CD4-positive, alpha-beta T cell (primary cell): ENCODE measurements at regions not wholly inside any gene's neighbourhood (a gene's known extent, or its start where the extent isn't known, plus 50 kb on each side); places are given as distances from the start of the nearest gene placed in this dataset.

Experiments
- ATAC-seq: fragments of 200-7000 bp; cut with Tn5 transposase; one replicate; pipeline ENCODE4 v1.10.0; 2022; ENCODE audit warnings: mild to moderate bottlenecking; ENCODE audit not compliant: poor library complexity
- CTCF ChIA-PET: fragments of 350-600 bp; sonication (Branson Sonifier 250); formaldehyde crosslinking; loops from one replicate; lab custom pipeline; 2021; ENCODE audit warnings: antibody characterized with exemption, inconsistent platforms; lab: Charles Lee
- POLR2A ChIA-PET: fragments of 350-600 bp; sonication (Branson Sonifier 250); formaldehyde crosslinking; loops from one replicate; lab custom pipeline; 2021; ENCODE audit warnings: antibody characterized with exemption, inconsistent platforms; lab: Charles Lee
- DNase-seq, 14 experiments: peaks; one replicate each; pipeline ENCODE4 v3.0.0-alpha.2; 2013 to 2020; ENCODE audit warnings: mixed read lengths in 2 of 14
- H3K27ac ChIP-seq, 2 donors: one replicate each; pipeline versions ENCODE4 v1.5.1 to v1.7.0; 2013; ENCODE audit warnings: low read length in 2 of 2, low read depth in 1 of 2, mild to moderate bottlenecking in 1 of 2
- H3K27me3 ChIP-seq, 2 experiments: 1 replicate in 1 of 2; 2 replicates in 1 of 2; pipeline versions ENCODE4 v1.6.1 to v1.7.0; 2013; ENCODE audit warnings: low read length in 2 of 2, control low read depth in 1 of 2, mild to moderate bottlenecking in 1 of 2, moderate library complexity in 1 of 2; ENCODE audit not compliant: insufficient read depth in 2 of 2, control insufficient read depth in 1 of 2
- H3K36me3 ChIP-seq: one replicate; pipeline ENCODE4 v1.6.1; 2013; ENCODE audit warnings: low read length, control low read depth; ENCODE audit not compliant: insufficient read depth
- H3K4me1 ChIP-seq: one replicate; pipeline ENCODE4 v1.6.1; 2013; ENCODE audit warnings: low read length, control low read depth; ENCODE audit not compliant: insufficient read depth
- H3K4me3 ChIP-seq: one replicate; pipeline ENCODE4 v1.5.1; 2013; ENCODE audit warnings: mild to moderate bottlenecking, low read length, moderate library complexity
- H3K9me3 ChIP-seq, 2 experiments: 1 replicate in 1 of 2; 2 replicates in 1 of 2; pipeline versions ENCODE4 v1.6.1 to v1.7.0; 2013; ENCODE audit warnings: low read length in 2 of 2, mild to moderate bottlenecking in 2 of 2, control low read depth in 1 of 2, moderate library complexity in 1 of 2; ENCODE audit not compliant: control insufficient read depth in 1 of 2, insufficient read depth in 1 of 2
- H3K27ac Mint-ChIP-seq: one replicate; pipeline ENCODE4 v1.8.0; 2020; ENCODE audit warnings: mixed read lengths
- H3K27me3 Mint-ChIP-seq: one replicate; pipeline ENCODE4 v1.8.0; 2021; ENCODE audit warnings: mixed read lengths
- H3K36me3 Mint-ChIP-seq: one replicate; pipeline ENCODE4 v1.8.0; 2021; ENCODE audit warnings: low read depth, mixed read lengths
- H3K4me1 Mint-ChIP-seq: one replicate; pipeline ENCODE4 v1.8.0; 2021; ENCODE audit warnings: low read depth, mixed read lengths
- H3K4me3 Mint-ChIP-seq: one replicate; pipeline ENCODE4 v1.8.0; 2020; ENCODE audit warnings: mild to moderate bottlenecking, mixed read lengths
- H3K9me3 Mint-ChIP-seq: one replicate; pipeline ENCODE4 v1.8.0; 2020; ENCODE audit warnings: mixed read lengths
- intact Hi-C, 2 experiments: fragments of 100-400 bp; cut with DNase I in 1 of 2; cut with micrococcal nuclease in 1 of 2; formaldehyde crosslinking; loops; one replicate each; pipeline versions ENCODE4 v1.15.1 to v1.9.0; 2023 to 2025; cut with DNase I, micrococcal nuclease
- TF ChIP-seq, protein P1 (sequence below): fragments of 200-600 bp; IDR thresholded peaks from one replicate; pipeline ENCODE4 v1.8.0; 2022; ENCODE audit warnings: antibody characterized with exemption, mild to moderate bottlenecking

DNA sequence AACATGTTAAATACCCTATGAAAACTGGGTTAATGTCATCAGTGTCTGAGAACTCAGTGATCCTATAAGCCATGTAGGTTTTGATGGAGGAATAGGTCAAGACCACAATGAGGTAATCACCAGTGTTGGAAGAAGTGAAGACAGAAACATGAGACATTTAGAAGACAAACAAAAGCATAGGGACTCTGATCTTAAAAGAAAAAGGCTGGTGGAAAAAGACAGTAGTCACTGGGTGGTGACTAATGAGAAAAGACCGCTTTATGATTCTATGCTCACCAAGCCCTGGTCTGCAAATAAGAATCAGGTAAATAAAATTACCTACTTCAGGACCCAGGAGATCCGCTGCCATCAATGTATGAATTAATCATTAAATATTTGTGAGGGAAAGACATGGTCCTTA, 271.9 kb downstream of the GPD2 start:
- POLR2A ChIA-PET: no interaction called here
- CTCF ChIA-PET: no interaction called here
- Mint-ChIP-seq H3K27me3 (no peaks in the 10 kb centered on the region), H3K4me3 (no peak overlapping the region), H3K9me3 (no peaks in the 10 kb centered on the region), H3K36me3 (no peaks in the 10 kb centered on the region), H3K27ac (no peak overlapping the region), H3K4me1 (no peaks in the 10 kb centered on the region)
- Histone ChIP-seq H3K27ac (no peak overlapping the region), H3K9me3 (no peaks in the 10 kb centered on the region), H3K4me1 (no peaks in the 10 kb centered on the region), H3K36me3 (no peaks in the 10 kb centered on the region), H3K4me3 (no peak overlapping the region), H3K27me3 (no peaks in the 10 kb centered on the region)
- no peak for ATAC-seq
- no peak for DNase-seq
- intact Hi-C loops: no loop called here
- TF ChIP-seq, protein P1, sequence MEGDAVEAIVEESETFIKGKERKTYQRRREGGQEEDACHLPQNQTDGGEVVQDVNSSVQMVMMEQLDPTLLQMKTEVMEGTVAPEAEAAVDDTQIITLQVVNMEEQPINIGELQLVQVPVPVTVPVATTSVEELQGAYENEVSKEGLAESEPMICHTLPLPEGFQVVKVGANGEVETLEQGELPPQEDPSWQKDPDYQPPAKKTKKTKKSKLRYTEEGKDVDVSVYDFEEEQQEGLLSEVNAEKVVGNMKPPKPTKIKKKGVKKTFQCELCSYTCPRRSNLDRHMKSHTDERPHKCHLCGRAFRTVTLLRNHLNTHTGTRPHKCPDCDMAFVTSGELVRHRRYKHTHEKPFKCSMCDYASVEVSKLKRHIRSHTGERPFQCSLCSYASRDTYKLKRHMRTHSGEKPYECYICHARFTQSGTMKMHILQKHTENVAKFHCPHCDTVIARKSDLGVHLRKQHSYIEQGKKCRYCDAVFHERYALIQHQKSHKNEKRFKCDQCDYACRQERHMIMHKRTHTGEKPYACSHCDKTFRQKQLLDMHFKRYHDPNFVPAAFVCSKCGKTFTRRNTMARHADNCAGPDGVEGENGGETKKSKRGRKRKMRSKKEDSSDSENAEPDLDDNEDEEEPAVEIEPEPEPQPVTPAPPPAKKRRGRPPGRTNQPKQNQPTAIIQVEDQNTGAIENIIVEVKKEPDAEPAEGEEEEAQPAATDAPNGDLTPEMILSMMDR: no peak

DNA sequence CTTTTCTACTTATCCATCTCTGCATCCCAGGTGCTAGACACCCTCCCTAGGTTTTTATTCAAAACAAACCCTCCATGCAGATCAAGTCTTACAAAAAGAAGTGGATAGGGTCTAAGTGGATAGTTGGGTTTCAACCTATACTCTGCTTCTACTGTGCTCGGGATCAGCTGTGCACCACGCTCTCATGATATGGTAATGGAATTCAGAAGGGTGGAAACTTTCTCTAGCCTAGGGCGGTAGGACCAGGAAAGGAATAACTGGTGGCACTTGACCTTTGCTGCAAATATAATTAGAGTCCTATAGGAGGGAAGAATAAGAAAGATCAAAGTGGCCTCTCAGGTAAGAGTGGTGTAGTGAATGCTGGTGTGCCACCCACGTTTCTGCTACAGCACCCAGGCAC, 272.9 kb downstream of the GPD2 start:
- H3K27me3 ChIP-seq: peaks cover 0 to under 1% of the 10 kb centered on the region in 2 experiments
- ChIA-PET POLR2A (no interaction called here), CTCF (no interaction called here)
- no peak overlapping the region for H3K4me3 ChIP-seq
- no peak overlapping the region for H3K27ac ChIP-seq
- Mint-ChIP-seq H3K4me1 (no peaks in the 10 kb centered on the region), H3K36me3 (no peaks in the 10 kb centered on the region), H3K27ac (no peak overlapping the region), H3K27me3 (peaks cover 4% of the 10 kb centered on the region), H3K4me3 (no peak overlapping the region), H3K9me3 (no peaks in the 10 kb centered on the region)
- DNase-seq (no peak), ATAC-seq (no peak)
- intact Hi-C loops: no loop called here
- H3K36me3 ChIP-seq: no peaks in the 10 kb centered on the region
- no peaks in the 10 kb centered on the region for H3K4me1 ChIP-seq
- no peaks in the 10 kb centered on the region for H3K9me3 ChIP-seq
- TF ChIP-seq, protein P1: no peak

DNA sequence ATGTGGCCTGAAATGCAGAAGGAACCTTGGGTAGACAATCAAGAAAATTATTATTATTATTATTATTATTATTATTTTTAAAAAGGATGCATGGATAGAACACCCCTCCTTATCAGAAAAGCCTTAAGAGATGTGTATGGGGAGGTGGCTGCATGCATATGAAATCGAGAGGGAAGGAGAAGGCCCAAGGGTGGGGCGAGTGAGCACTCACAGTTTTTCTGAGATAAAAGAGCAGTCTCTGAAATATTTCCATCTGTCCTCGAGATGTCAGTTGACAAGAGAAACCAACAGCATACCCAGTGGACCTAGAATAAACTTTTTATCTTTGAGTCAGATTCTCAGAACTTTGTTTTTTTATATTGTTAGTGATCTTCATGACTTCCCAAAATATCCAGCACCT, 282.9 kb downstream of the GPD2 start:
- Histone ChIP-seq H3K36me3 (no peaks in the 10 kb centered on the region), H3K4me1 (no peaks in the 10 kb centered on the region), H3K27me3 (peaks cover 0 to 3% of the 10 kb centered on the region in 2 experiments), H3K27ac (no peak overlapping the region), H3K4me3 (no peak overlapping the region), H3K9me3 (no peaks in the 10 kb centered on the region)
- DNase-seq: no peak
- Mint-ChIP-seq H3K36me3 (no peaks in the 10 kb centered on the region), H3K4me3 (no peak overlapping the region), H3K27ac (no peak overlapping the region), H3K27me3 (peaks cover 11% of the 10 kb centered on the region), H3K4me1 (no peaks in the 10 kb centered on the region), H3K9me3 (no peaks in the 10 kb centered on the region)
- TF ChIP-seq, protein P1: no peak
- CTCF ChIA-PET: no interaction called here
- POLR2A ChIA-PET: no interaction called here
- intact Hi-C loops: no loop called here
- no peak for ATAC-seq
